Stimulated activated CD4-positive, alpha-beta T cell treated with anti-CD3 and anti-CD28 coated beads, Interleukin-1b, Interleukin-23, amount 100 ng/mL, for 24 hours (primary cell): ENCODE measurements at regions not wholly inside any gene's neighbourhood (a gene's known extent, or its start where the extent isn't known, plus 50 kb on each side); places are given as distances from the start of the nearest gene placed in this dataset.

Source experiments
- DNase-seq, 4 experiments: peaks; one replicate each; pipeline ENCODE4 v3.0.0-alpha.2; 2020; ENCODE audit warnings: low read depth in 4 of 4, low spot score in 1 of 4

- DNase-seq, result no peak
Observed at GRCh38 chr1:209304166-209304565, 279.3 kb upstream of the CAMK1G start.

DNA sequence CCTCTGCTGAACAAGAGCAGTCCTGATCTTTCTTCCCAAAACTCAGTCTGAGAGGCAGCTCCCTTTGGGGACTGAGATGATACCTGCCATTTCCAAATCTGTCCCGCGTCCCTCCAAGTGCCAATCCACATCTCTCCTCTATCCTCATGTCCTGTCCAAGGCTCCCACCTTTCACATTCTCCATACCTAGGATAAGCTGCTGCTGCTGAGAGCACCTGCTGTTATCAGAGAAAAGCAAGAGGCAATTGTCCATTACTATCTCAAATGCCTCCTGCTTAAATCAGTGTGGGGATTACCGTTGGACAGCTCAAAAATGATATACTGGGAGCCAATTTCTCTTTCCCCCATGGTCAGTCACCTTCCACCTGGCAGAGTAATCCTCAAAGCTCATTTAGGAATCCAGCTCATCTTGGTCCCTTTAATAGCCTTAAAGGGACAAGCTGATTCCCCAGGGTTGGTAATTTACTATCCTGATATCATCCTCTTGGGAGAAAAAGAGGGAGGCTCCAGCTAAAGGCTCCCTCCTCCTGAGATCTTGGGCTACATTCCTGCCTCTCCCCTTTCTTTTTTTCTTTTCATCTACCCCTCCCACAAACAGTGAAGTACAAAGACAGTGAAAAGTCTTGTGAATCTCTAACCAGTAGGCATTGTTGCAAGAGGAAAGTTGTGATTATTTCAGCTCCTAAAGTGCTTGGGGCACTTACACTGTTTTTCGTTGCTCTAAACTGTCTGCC lies 278.1 kb upstream of the CAMK1G start:
- no peak for DNase-seq

DNA sequence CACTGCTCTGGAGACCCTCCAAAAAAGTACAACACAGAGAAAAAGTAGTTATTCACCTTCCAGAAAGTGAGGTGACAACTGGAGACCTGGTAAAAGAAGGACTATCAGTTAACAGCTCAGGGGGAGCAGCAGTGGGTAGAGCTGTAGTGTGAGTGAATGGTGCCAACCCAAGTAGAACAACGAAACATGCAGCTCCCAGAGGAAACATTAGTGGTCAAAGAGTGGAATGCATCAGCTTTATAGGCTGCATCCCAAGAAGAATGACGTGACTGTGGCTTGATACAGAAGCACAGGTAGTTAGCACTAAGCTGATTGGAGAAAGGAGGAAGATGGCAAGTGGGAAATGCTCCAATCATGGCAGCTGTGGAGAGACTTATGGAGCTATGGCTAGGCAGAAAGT lies 275.7 kb upstream of the CAMK1G start:
- no peak for DNase-seq

- DNase-seq, result no peak
Observed at GRCh38 chr1:209309198-209309597, 274.3 kb upstream of the CAMK1G start.

DNA sequence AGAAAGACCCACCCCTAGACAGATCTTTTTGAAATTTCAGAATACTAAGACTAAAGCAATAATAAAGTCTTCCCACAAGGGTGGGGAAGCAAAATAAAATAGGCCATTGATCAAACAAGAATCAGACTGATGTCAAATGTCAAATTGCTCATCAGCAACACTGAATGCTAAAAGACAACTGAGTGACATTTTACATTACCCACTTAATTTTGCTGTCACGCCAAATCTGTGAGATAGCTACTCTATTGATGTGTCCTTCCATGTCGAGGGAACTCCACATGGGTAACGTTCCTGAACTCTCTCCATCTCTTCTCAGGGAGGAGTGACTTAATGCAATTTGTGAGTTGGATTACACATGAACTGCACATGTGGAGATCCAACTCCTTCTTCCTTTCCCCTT lies 271.7 kb upstream of the CAMK1G start:
- DNase-seq, result no peak

- DNase-seq, result no peak
Observed at GRCh38 chr1:209316929-209317328, 266.6 kb upstream of the CAMK1G start.

DNA sequence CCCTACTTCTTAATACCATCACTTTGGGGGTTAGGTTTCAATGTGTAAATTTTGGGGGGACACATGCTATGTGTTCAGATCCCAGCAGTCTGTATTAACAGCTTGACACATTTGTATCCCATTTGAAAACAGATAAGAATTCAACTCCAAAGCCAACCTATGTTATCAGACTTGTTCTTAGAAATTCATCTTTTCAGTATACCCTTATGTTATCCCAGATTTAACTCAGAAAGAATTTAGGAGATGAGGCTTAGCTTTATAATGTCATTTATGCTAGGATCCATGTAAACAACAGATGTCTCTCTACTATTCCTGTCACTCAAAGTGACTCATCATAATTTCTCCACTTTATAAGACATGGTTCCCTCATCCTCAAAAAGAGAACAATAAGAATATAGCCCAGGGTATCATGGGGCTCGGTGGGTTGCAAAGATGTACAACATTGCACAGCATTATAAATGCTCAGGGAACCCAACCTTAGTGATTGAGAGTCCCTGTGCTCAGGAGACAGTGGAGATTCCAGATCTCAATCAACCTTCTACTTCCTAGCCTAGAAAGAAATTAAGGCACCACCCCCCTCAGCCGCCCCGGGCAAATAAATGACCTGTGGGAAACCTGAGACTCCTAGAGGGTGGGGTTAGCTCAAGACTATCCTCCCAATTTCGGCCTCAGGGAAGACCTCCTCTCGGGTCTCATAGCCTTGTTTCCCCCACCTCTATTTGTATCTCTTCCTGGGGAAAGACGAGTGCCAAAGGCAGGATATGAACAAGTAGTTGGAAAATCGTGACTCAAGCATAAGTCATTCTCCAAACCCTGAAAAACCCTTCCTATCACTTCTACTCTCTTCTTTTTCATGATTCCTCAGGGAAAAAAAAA lies 265.1 kb upstream of the CAMK1G start:
- no peak for DNase-seq

GRCh38 chr1:209319057-209319432 lies 264.5 kb upstream of the CAMK1G start:
- no peak for DNase-seq

- no peak for DNase-seq
Observed at GRCh38 chr1:209319549-209319948, 264.0 kb upstream of the CAMK1G start.

GRCh38 chr1:209323743-209324142 lies 259.8 kb upstream of the CAMK1G start:
- DNase-seq, result no peak

GRCh38 chr1:209324901-209325871 lies 258.3 kb upstream of the CAMK1G start:
- no peak for DNase-seq

GRCh38 chr1:209326076-209326475 lies 257.4 kb upstream of the CAMK1G start:
- no peak for DNase-seq

DNA sequence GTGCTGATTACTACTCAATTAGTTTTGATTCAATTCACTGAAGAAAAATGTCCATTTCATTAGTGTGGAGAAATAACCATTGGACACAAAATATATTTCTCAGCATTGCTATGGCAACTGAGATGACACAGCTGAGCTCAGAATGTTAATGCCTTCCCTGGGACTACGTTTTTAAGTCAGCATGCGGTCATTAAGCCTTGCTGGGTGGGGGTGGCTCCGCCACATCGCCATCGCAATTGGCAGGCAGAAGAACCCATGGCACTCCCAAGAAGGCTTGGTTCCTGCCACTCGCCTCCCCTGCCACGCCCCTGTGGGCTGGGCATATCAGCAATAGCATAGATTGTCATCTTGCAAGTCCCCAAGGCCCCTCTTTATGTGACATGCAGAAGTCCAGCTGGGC lies 256.7 kb upstream of the CAMK1G start:
- DNase-seq, result no peak

- no peak for DNase-seq
Observed at GRCh38 chr1:209328196-209328595, 255.3 kb upstream of the CAMK1G start.

- DNase-seq, result no peak
Observed at GRCh38 chr1:209335178-209335577, 248.3 kb upstream of the CAMK1G start.

- no peak for DNase-seq
Observed at GRCh38 chr1:209341146-209341545, 242.4 kb upstream of the CAMK1G start.

DNA sequence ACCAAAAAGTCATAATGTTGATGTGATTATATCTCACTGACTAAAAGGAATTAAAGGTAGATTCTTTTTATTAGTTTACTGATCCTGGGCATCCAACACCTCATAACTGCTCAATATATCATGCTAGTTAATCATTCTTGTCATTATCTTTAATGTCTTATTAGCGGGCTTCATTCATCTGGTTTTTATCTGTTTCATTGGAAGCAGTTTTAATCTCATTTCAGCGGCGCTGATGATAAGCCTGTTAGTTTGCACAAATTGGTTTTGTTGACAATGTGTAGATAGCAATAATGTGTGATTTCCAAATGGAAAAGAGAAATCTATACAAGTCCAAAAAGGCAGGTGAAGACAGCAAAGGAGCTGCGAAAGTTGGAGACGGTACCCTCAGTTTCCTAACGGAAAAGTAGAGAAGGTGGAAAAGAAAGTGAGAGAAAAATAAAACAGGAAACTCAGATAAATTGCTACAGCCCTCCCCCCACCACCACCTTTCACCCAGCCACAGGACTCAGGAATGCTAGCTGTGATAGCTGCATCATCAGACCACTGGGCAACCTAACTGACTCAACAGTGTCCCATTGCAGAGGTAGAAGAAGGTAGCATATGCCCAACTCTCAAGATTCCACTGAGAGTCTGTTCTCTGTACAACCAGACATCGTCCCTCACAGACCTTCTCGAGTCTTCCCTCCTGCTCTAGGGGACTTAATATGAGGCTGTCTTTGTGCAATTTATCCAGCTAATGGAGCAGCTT lies 241.7 kb upstream of the CAMK1G start:
- no peak for DNase-seq

DNA sequence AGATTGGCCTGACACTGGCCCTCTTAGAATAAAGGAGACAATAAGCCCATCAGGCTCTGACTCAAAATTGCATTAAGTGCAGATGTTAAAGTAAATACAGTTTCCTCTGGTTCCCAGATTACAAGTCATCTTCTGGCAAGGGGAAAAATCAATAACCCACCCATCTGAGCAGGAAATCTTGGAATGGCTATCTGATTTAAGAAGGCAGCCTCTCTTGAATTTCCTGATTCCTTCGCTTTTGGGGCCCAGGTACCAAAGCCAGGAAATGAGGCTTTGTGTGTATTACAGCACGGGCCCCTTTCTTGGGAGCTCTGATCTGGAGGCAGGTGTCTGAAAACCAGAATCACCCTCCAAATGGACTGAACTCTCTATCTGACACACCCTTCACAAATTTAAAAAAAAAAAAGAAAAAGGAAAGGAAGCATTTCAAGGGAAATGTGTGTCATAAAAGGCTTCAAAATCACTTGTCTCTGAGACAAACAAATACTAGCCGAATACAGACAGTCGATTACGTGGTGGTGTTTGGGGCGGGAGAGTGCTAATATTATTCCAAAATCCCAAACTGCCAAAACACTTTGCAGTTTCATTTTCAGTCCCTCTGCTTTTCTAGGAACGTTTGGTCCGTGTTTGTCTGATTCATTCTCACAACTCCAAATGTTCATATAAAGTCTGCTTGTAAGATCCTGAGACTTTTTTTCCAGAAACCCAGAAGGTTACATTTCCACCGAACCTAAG lies 240.9 kb upstream of the CAMK1G start:
- no peak for DNase-seq

- DNase-seq, result no peak
Observed at GRCh38 chr1:209343511-209343910, 240.0 kb upstream of the CAMK1G start.

- no peak for DNase-seq
Observed at GRCh38 chr1:209344156-209344555, 239.4 kb upstream of the CAMK1G start.
